Aorta (tissue), 5 donors: ENCODE measurements at regions not wholly inside any gene's neighbourhood (a gene's known extent, or its start where the extent isn't known, plus 50 kb on each side); places are given as distances from the start of the nearest gene placed in this dataset.

Source experiments
- ATAC-seq: fragments of 200-7000 bp; cut with Tn5 transposase; one replicate; pipeline ENCODE4 v1.9.1; 2022; ENCODE audit warnings: moderate library complexity; ENCODE audit not compliant: low FRiP score
- DNase-seq, 2 donors: peaks; one replicate each; pipeline ENCODE4 v3.0.0-alpha.2; 2020
- H3K27ac ChIP-seq, 2 donors: one replicate each; pipeline ENCODE4 v1.5.1; 2013; ENCODE audit warnings: low read length in 2 of 2, mild to moderate bottlenecking in 2 of 2, moderate library complexity in 2 of 2, control low read depth in 1 of 2, inconsistent platforms in 1 of 2, low read depth in 1 of 2
- H3K27me3 ChIP-seq, 2 donors: one replicate each; pipeline ENCODE4 v1.6.1; 2013; ENCODE audit warnings: control low read depth in 1 of 2, low read length in 1 of 2, mild to moderate bottlenecking in 1 of 2, moderate library complexity in 1 of 2; ENCODE audit not compliant: insufficient read depth in 2 of 2, control insufficient read depth in 1 of 2
- H3K36me3 ChIP-seq, 2 donors: one replicate each; pipeline ENCODE4 v1.6.1; 2013; ENCODE audit warnings: control low read depth in 1 of 2, low read length in 1 of 2, mild to moderate bottlenecking in 1 of 2; ENCODE audit not compliant: insufficient read depth in 2 of 2, control insufficient read depth in 1 of 2
- H3K4me1 ChIP-seq, 2 donors: one replicate each; pipeline ENCODE4 v1.6.1; 2013; ENCODE audit warnings: low read length in 2 of 2, control low read depth in 1 of 2, mild to moderate bottlenecking in 1 of 2, moderate library complexity in 1 of 2; ENCODE audit not compliant: insufficient read depth in 2 of 2, control insufficient read depth in 1 of 2
- H3K4me3 ChIP-seq, 2 donors: one replicate each; pipeline ENCODE4 v1.5.1; 2013; ENCODE audit warnings: low read length in 2 of 2, control low read depth in 1 of 2, mild to moderate bottlenecking in 1 of 2
- H3K9me3 ChIP-seq: one replicate; pipeline ENCODE4 v1.6.1; 2013; ENCODE audit warnings: mild to moderate bottlenecking, low read length; ENCODE audit not compliant: control insufficient read depth
- WGBS, 2 donors: extraction: QIAGEN DNeasy Blood & Tissue Kit; methylation state at CpG; one replicate each; pipeline ENCODE4 v1.1.7; 2013; 5-methylcytosine and 5-hydroxymethylcytosine counted together
- intact Hi-C, 2 donors: fragments of 100-400 bp; cut with DNase I; formaldehyde crosslinking; loops; one replicate each; pipeline versions ENCODE4 v1.14.2 to v1.15.0; 2022
- donor health status: healthy with polysubstance abuse.
- donor health status: Bipolar disorder and iron deficiency.
- donor health status: DM: no; HTN: no; CAD: no.
- donor health status: DM: no; HTN: no; CAD: no.
- donor health status: DM: yes; HTN: yes; CAD: no.

- Histone ChIP-seq H3K36me3 (no peaks in the 10 kb centered on the region), H3K4me1 (no peaks in the 10 kb centered on the region), H3K27me3 (no peaks in the 10 kb centered on the region), H3K4me3 (no peak overlapping the region), H3K9me3 (no peaks in the 10 kb centered on the region), H3K27ac (no peak overlapping the region)
- intact Hi-C loops, result no loop called here
- 88 to 93% methylated on average over 4 of the region's 4 CpGs for WGBS, 2 donors
- DNase-seq, result no peak
- no peak for ATAC-seq
Measured at GRCh38 chr10:129224065-129224464, 243.0 kb upstream of the MGMT start.

DNA sequence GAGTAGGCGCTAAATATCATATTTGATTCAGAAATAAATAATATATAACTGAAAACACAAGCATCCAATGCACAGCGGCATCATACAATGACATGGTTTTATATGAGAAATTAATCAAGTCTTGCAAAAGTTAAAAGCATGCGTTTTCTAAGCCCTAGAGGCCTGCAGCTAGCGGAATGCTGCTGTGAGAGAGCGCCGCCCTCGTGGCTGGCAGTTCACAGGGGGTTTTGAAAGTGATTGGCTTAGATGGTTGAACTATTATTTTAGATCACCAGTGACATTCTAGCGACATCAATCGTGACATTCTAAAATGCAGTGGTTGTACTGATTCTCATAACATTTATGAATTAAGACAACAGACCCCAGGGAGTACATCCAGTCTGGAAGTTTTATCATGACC is 235.2 kb upstream of the MGMT start:
- WGBS, 2 donors, result 92 to 94% methylated on average over 9 of the region's 9 CpGs
- no peak for DNase-seq

DNA sequence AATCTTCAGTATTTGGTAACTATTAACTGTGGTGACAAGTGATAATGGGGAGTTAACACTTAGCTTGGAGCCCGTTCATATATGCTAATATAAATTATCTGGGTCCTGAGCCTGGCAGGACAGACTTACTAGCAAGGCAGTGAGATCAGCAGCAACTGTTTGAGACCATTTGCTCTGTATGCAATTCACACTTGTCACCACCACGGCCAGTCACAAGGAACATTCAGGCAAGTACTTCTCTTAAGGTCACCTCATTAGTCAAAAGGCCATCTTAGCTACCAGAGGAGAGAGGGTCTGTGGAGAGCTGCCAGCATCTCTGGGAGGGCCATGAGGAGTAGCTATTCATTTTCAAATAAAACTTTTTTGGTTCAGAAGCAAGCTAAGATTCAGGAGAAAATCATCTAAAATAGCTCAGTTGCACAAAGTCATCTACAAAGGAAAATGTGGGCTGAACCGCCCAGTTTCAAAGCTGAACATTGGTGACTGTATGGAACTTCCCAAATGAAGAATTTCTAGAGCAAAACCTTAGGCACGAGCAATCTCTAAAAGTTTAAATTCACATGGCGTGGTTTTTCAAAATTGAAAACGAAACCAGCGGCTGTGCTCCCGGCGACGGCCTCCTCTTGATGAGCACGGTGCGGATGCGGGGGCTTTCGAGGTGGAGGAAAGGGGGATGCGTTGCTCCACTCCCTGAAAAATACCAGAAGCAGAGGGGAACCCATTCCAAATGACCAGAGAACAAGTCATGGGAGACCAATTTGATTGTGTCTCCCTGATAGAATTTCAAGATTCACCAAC is 233.5 kb upstream of the MGMT start:
- DNase-seq (no peak), ATAC-seq (no peak)
- H3K36me3 ChIP-seq, result no peaks in the 10 kb centered on the region
- no peak overlapping the region for H3K27ac ChIP-seq
- WGBS, 2 donors, result 80 to 81% methylated on average over 15 of the region's 15 CpGs
- no peak overlapping the region for H3K4me3 ChIP-seq
- H3K9me3 ChIP-seq, result no peaks in the 10 kb centered on the region
- intact Hi-C loops, result no loop called here
- no peaks in the 10 kb centered on the region for H3K27me3 ChIP-seq
- no peaks in the 10 kb centered on the region for H3K4me1 ChIP-seq

More for the DNA sequence above, 235.2 kb upstream of the MGMT start:
- H3K9me3 ChIP-seq, result no peaks in the 10 kb centered on the region
- H3K4me3 ChIP-seq, result no peak overlapping the region
- no peak for ATAC-seq
- H3K36me3 ChIP-seq, result no peaks in the 10 kb centered on the region
- H3K4me1 ChIP-seq, result no peaks in the 10 kb centered on the region
- no peak overlapping the region for H3K27ac ChIP-seq
- H3K27me3 ChIP-seq, result no peaks in the 10 kb centered on the region
- intact Hi-C loops, result no loop called here

DNA sequence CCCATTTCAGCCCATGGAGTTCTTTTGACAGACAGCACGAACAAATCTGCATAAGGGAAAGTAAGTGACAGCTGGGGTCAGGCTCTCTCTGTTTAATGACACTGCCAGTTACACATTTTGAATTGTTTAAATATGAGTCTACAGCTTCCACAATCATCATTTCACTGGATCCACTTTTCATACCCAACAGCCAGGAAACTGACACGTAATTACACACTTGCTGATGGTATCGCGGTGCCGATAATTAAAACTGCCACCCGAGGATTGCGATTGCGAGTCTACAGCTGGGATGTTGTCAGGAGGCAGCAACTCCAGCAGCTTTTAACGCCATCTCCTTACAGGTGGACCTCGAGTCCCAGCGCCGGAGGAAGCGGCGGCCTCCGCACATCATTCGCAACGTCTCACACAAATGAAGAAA is 230.8 kb upstream of the MGMT start:
- H3K36me3 ChIP-seq, result no peaks in the 10 kb centered on the region
- H3K4me1 ChIP-seq, result no peaks in the 10 kb centered on the region
- DNase-seq (no peak), ATAC-seq (no peak)
- H3K27me3 ChIP-seq, result no peaks in the 10 kb centered on the region
- 86 to 87% methylated on average over 17 of the region's 17 CpGs for WGBS, 2 donors
- intact Hi-C loops, result no loop called here
- H3K27ac ChIP-seq, result no peak overlapping the region
- H3K9me3 ChIP-seq, result no peaks in the 10 kb centered on the region
- H3K4me3 ChIP-seq, result no peak overlapping the region

DNA sequence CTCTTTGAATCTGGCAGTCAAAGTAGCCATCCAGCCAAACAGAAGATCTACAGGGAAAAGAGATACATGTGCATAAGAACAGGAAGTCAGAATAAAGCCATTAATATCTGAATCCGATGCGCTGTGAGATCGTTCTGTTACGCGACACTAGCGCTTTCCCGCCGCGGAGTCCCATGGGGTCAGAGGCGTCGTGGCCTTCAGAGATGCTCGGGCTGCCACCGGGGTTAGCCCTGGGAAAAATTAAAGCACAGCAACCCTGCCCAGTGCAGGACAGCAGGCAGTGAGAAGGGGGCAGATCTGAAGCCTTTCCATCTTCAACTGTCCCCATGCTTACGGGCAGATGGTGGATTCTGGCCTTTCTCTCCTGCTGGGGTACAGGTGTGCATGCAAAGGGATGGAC is 225.6 kb upstream of the MGMT start:
- no peak overlapping the region for H3K27ac ChIP-seq
- no peak for DNase-seq
- WGBS, 2 donors, result 85 to 88% methylated on average over 13 to 14 of the region's 14 CpGs
- no peak for ATAC-seq
- H3K27me3 ChIP-seq, result no peaks in the 10 kb centered on the region
- no peaks in the 10 kb centered on the region for H3K36me3 ChIP-seq
- H3K4me1 ChIP-seq, result no peaks in the 10 kb centered on the region
- no peaks in the 10 kb centered on the region for H3K9me3 ChIP-seq
- intact Hi-C loops, result no loop called here
- no peak overlapping the region for H3K4me3 ChIP-seq

GRCh38 chr10:129244298-129244697 is 222.7 kb upstream of the MGMT start:
- H3K4me3 ChIP-seq, result no peak overlapping the region
- H3K27me3 ChIP-seq, result no peaks in the 10 kb centered on the region
- H3K27ac ChIP-seq, result no peak overlapping the region
- H3K4me1 ChIP-seq, result no peaks in the 10 kb centered on the region
- H3K9me3 ChIP-seq, result no peaks in the 10 kb centered on the region
- ATAC-seq (peak; percentile 31), DNase-seq (no peak)
- H3K36me3 ChIP-seq, result no peaks in the 10 kb centered on the region
- intact Hi-C loops, result no loop called here
- 86 to 89% methylated on average over 9 of the region's 9 CpGs for WGBS, 2 donors

GRCh38 chr10:129244757-129245156 is 222.3 kb upstream of the MGMT start:
- Histone ChIP-seq H3K27me3 (no peaks in the 10 kb centered on the region), H3K36me3 (no peaks in the 10 kb centered on the region), H3K27ac (no peak overlapping the region), H3K4me3 (no peak overlapping the region), H3K4me1 (no peaks in the 10 kb centered on the region), H3K9me3 (no peaks in the 10 kb centered on the region)
- ATAC-seq (no peak), DNase-seq (no peak)
- WGBS, 2 donors, result 74 to 76% methylated on average over 9 of the region's 9 CpGs
- intact Hi-C loops, result no loop called here

DNA sequence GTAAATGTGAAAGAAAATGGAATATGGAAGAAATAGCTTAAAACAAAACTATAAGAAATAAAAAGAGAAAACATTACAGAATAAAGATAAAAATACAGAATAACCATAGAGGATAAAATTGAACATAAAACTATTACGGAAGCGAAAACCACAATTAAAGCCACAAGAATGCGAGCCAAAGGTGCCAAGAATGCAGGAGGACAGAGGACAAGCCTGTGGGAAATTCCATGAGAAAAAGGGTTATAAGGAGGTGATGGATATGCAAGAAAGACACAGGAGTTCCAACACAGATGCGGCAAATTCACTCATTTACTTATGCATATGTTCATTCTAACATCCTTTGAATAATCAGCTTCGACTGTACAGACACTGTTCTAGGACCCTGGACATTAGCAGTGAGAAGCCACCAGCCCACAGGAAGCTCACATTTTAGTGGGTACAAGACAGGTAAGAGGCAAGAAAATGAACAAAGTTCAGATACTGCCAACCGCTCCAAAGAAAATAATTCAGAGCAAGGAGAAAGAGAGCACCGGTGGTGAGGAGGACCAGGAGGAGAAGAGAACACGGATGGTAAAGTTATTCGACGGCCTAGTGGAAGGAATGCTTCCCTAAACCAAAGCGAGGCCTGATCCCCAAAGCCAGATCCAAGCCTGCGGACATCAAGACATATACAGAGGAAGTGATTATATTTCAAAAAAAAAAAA is 213.7 kb upstream of the MGMT start:
- Histone ChIP-seq H3K4me1 (no peaks in the 10 kb centered on the region), H3K27me3 (no peaks in the 10 kb centered on the region), H3K36me3 (no peaks in the 10 kb centered on the region), H3K27ac (no peak overlapping the region), H3K9me3 (no peaks in the 10 kb centered on the region), H3K4me3 (no peak overlapping the region)
- no peak for ATAC-seq
- no peak for DNase-seq
- intact Hi-C loops, result no loop called here
- WGBS, 2 donors, result 84 to 87% methylated on average over 12 of the region's 12 CpGs

DNA sequence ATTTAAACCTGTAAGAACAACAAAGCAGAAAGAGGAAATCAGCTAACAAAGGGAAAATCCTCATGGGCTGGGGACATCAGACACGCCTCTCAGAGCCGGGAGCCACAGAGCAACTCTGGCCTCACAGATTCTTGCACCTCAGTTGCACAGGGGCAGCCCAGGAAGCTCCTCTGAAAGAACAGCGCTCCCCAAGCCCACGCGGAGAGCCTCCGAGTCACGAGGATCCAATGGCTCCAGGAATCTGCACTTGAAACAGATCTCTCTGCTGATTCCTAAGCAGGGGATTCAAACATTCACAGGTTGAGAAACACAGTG is 213.2 kb upstream of the MGMT start:
- ATAC-seq (no peak), DNase-seq (no peak)
- Histone ChIP-seq H3K9me3 (no peaks in the 10 kb centered on the region), H3K4me3 (no peak overlapping the region), H3K27ac (no peak overlapping the region), H3K4me1 (no peaks in the 10 kb centered on the region), H3K36me3 (no peaks in the 10 kb centered on the region), H3K27me3 (no peaks in the 10 kb centered on the region)
- intact Hi-C loops, result no loop called here
- WGBS, 2 donors, result 67 to 73% methylated on average over 7 of the region's 7 CpGs
